Heart left ventricle (tissue), 16 donors: ENCODE measurements at regions not wholly inside any gene's neighbourhood (a gene's known extent, or its start where the extent isn't known, plus 50 kb on each side); places are given as distances from the start of the nearest gene placed in this dataset.
"Not testable (repeated sequence)": the region's sequence is repeated elsewhere in the genome, so short reads cannot be mapped to it uniquely, and the experiment has no call there.

Experiments used
- ATAC-seq, 4 donors: fragments of 200-7000 bp; cut with Tn5 transposase; one replicate each; pipeline ENCODE4 v1.9.1; 2020 to 2022; ENCODE audit warnings: moderate library complexity in 4 of 4, mild to moderate bottlenecking in 3 of 4, moderate number of reproducible peaks in 1 of 4
- DNase-seq, 5 donors: peaks; one replicate each; pipeline ENCODE4 v3.0.0-alpha.2; 2020
- H3K27ac ChIP-seq, 12 donors: fragments of 200-600 bp; sonication (generic) in 4 of 12; one replicate each; pipeline versions ENCODE4 v1.5.0 to v1.8.0; 2016 to 2022; ENCODE audit warnings: mild to moderate bottlenecking in 2 of 12
- H3K27me3 ChIP-seq, 9 donors: fragments of 200-600 bp; sonication (generic) in 2 of 9; one replicate each; pipeline versions ENCODE4 v1.5.1 to v1.8.0; 2016 to 2022; ENCODE audit warnings: mild to moderate bottlenecking in 3 of 9
- H3K36me3 ChIP-seq, 9 donors: fragments of 200-600 bp; sonication (generic) in 2 of 9; one replicate each; pipeline versions ENCODE4 v1.5.0 to v1.8.0; 2018 to 2022; ENCODE audit warnings: mild to moderate bottlenecking in 2 of 9
- H3K4me1 ChIP-seq, 12 donors: fragments of 200-600 bp; sonication (generic) in 4 of 12; one replicate each; pipeline versions ENCODE4 v1.5.0 to v1.8.0; 2016 to 2022; ENCODE audit warnings: mild to moderate bottlenecking in 3 of 12
- H3K4me3 ChIP-seq, 12 donors: fragments of 200-600 bp; sonication (generic) in 4 of 12; one replicate each; pipeline versions ENCODE4 v1.5.0 to v1.8.0; 2017 to 2022; ENCODE audit warnings: mild to moderate bottlenecking in 9 of 12, moderate library complexity in 4 of 12
- H3K9me3 ChIP-seq, 12 donors: fragments of 200-600 bp; sonication (generic) in 4 of 12; one replicate each; pipeline versions ENCODE4 v1.5.0 to v1.8.0; 2016 to 2022; ENCODE audit warnings: mild to moderate bottlenecking in 1 of 12
- POLR2A ChIP-seq, 2 donors: fragments of 450-650 bp; IDR thresholded peaks; one replicate each; pipeline ENCODE4 v1.6.1; 2017; ENCODE audit warnings: antibody characterized with exemption in 2 of 2, mild to moderate bottlenecking in 2 of 2, moderate library complexity in 2 of 2
- WGBS, 4 donors: extraction: QIAGEN DNeasy Blood & Tissue Kit in 2 of 4; methylation state at CpG; one replicate each; pipeline versions ENCODE4 v1.1.5 to v1.1.7; 2013 to 2018; 5-methylcytosine and 5-hydroxymethylcytosine counted together
- intact Hi-C, 10 donors: fragments of 100-400 bp; cut with DNase I; formaldehyde crosslinking; loops; one replicate each; pipeline versions ENCODE4 v1.11.1 to v1.14.2; 2022
- TF ChIP-seq, protein P1 (sequence below), 12 donors: fragments of 200-600 bp; sonication (generic) in 4 of 12; IDR thresholded peaks; one replicate each; pipeline versions ENCODE4 v1.5.0 to v1.8.0; 2018 to 2022; ENCODE audit warnings: antibody characterized with exemption in 12 of 12, mild to moderate bottlenecking in 5 of 12
- donor health status: ischemic (EF 13 %, LVEDD 7.1; RV severe dilation, severe dysfunction).
- donor health status: healthy with polysubstance abuse.
- donor health status: DM: no; HTN: yes; CAD: no.
- donor health status: DM: no; HTN: no; CAD: no.
- donor health status: ischemic (EF 25% LVEDD 6.9; RV normal size, moderate dysfunction).
- donor health status: ischemic (EF 25% LVEDD 5.7; RV mildly dilated, moderate dysfunction).
- donor health status: healthy.
- donor health status: DM: yes; HTN: yes; CAD: no.
- donor health status: ischemic (EF 35%, LVEDD 5.7; RV mildly dilated, moderate dysfunction).
- donor health status: nonischemic (EF 11% LVEDD 7.7; RV severe dilation, severe dysfunction).
- donor health status: DM: yes; HTN: yes; CAD: no.
- donor health status: PGD.
- donor health status: ischemic (EF 29% LVEDD 5.4; RV normal size, mild dysfunction).
- donor health status: nonischemic (EF 23%, LVEDD 6.1; RV moderate dilation, normal function).

DNA sequence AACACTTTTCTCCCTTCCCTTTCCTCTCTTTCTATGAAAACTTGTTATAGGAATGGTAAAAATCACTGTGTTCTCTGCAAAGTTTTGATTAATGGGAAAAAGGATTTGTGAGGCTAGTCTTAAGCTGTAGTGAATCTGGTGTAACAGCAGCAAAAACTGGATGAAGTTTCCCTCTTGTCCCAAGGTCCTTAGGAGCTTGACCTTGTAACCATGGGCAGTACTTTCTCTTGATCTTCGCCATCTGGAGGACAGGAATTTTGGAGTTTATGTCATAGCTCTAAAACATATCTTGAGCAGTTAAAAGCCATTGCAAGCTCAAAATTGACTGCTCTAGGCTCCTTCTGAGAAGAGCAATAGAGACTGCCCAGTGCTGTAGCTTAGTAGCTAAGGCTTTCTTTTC is 56.5 kb upstream of the GPD1L start:
- DNase-seq: no peak
- WGBS, 4 donors: 76 to 95% (median 91%) methylated on average over 1 of the region's 1 CpG
- Histone ChIP-seq H3K9me3 (no peaks in the 10 kb centered on the region), H3K27me3 (no peaks in the 10 kb centered on the region), H3K4me1 (peaks cover 0 to 14% (median 11%) of the 10 kb centered on the region in 12 donors), H3K4me3 (no peak overlapping the region), H3K27ac (no peak overlapping the region), H3K36me3 (no peaks in the 10 kb centered on the region)
- intact Hi-C loops: loop anchor here in 3 of 10 donors (5.0 to 10.0 kb wide), 3 partner anchors 32 to 57 kb away; partner anchors contain the start of gene GPD1L (in 2 of the 3)
- no peak for ATAC-seq
- TF ChIP-seq, protein P1, sequence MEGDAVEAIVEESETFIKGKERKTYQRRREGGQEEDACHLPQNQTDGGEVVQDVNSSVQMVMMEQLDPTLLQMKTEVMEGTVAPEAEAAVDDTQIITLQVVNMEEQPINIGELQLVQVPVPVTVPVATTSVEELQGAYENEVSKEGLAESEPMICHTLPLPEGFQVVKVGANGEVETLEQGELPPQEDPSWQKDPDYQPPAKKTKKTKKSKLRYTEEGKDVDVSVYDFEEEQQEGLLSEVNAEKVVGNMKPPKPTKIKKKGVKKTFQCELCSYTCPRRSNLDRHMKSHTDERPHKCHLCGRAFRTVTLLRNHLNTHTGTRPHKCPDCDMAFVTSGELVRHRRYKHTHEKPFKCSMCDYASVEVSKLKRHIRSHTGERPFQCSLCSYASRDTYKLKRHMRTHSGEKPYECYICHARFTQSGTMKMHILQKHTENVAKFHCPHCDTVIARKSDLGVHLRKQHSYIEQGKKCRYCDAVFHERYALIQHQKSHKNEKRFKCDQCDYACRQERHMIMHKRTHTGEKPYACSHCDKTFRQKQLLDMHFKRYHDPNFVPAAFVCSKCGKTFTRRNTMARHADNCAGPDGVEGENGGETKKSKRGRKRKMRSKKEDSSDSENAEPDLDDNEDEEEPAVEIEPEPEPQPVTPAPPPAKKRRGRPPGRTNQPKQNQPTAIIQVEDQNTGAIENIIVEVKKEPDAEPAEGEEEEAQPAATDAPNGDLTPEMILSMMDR (IDR thresholded peaks at IDR 0.05): no peak
- no peak for TF ChIP-seq POLR2A (IDR thresholded peaks at IDR 0.05)

DNA sequence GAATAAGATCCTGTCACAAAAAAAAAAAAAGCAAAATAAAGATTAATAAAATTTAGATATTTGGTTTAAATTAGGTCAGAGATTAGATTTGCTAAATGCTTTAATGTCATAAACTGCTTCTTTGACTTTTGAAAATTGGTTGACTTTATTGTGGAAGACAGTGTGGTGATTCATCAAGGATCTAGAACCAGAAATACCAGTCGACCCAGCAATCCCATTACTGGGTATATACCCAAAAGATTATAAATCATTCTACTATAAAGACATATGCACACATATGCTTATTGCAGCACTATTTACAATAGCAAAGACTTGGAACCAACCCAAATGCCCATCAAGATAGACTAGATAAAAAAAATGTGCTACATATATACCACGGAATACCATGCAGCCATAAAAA is 54.2 kb upstream of the GPD1L start:
- H3K36me3 ChIP-seq, H3K27ac ChIP-seq, H3K4me1 ChIP-seq, ATAC-seq, DNase-seq, H3K27me3 ChIP-seq, H3K9me3 ChIP-seq, intact Hi-C loops, H3K4me3 ChIP-seq: not testable (repeated sequence)
- WGBS, 4 donors: 42 to 76% (median 55%) methylated on average over 2 of the region's 2 CpGs

DNA sequence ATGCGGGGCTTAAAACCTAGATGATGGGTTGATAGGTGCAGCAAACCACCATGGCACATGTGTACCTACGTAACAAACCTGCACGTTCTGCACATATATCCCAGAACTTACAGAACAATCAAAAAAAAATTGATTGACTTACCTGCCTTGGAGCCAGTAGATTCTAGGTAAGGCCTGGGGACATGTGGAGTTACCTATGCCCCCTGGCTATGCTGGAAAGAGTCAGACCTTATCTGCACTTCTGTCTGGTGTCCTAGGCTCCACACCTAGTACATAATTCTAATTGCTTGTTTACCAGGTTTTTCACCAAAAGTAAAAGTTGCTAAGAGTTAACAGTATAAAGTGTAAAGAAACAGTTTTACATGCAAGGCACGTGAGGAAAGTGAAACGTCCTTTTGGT is 53.6 kb upstream of the GPD1L start:
- intact Hi-C loops, H3K27ac ChIP-seq: not testable (repeated sequence)
- WGBS, 4 donors: 68 to 83% (median 74%) methylated on average over 5 of the region's 5 CpGs

DNA sequence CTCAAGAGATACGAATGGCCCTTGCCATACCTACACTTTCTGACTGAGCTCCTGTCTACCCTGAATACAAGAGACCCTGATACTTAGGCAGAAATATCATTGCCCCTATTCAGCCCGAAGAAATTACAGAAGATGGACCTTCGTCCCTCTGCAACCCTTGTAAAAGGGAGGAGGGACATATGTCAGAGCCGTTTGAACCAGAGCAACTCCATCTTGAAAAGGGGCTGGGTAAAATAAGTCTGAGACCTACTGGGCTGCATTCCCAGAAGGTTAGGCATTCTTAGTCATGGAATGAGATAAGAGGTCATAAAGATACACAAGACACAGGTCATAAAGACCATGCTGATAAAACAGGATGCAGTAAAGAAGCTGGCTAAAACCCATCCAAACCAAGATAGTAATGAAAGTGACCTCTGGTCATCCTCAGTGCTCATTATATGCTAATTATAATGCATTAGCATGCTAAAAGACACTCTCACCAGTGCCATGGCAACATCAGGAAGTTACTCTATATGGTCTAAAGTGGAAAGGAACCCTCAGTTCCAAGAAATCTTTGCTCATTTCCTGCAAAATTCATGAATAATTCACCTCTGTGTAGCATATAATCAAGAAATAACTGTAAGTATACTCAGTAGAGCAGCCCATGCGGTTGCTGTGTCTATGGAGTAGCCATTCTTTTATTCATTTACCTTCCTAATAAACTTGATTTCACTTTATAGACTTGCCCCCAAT is 49.7 kb upstream of the GPD1L start:
- Histone ChIP-seq H3K27me3 (no peaks in the 10 kb centered on the region), H3K9me3 (no peaks in the 10 kb centered on the region), H3K27ac (no peak overlapping the region), H3K36me3 (no peaks in the 10 kb centered on the region), H3K4me1 (peaks cover 0 to 4% (median 0%) of the 10 kb centered on the region in 12 donors), H3K4me3 (no peak overlapping the region)
- 60 to 87% (median 71%) methylated on average over 5 of the region's 5 CpGs for WGBS, 4 donors
- ATAC-seq: no peak
- no peak for DNase-seq
- no peak for TF ChIP-seq POLR2A (IDR thresholded peaks at IDR 0.05)
- TF ChIP-seq, protein P1 (IDR thresholded peaks at IDR 0.05): no peak
- intact Hi-C loops: no loop called here

More for the DNA sequence above, 53.6 kb upstream of the GPD1L start:
- not testable (repeated sequence) for ATAC-seq, H3K27me3 ChIP-seq, H3K4me3 ChIP-seq, DNase-seq, H3K9me3 ChIP-seq, H3K36me3 ChIP-seq, H3K4me1 ChIP-seq
